ENCODE measurements at regions not wholly inside any gene's neighbourhood (a gene's known extent, or its start where the extent isn't known, plus 50 kb on each side); places are given as distances from the start of the nearest gene placed in this dataset.
"Not testable (repeated sequence)": the region's sequence is repeated elsewhere in the genome, so short reads cannot be mapped to it uniquely, and the experiment has no call there.

- no peak for DNase-seq
- Histone ChIP-seq H2AFZ (ENCODE audit: low read depth) (no peak overlapping the region), H3F3A (replicated peaks; ENCODE audit: insufficient read depth) (no peaks in the 10 kb centered on the region), H3K9ac (no peak overlapping the region), H3K27ac (ENCODE audit: low read depth in 2 of 2, low read length in 1 of 2) (no peak overlapping the region), H3K36me3 (replicated peaks in 1 of 2; ENCODE audit: control insufficient read depth in 1 of 2, insufficient read depth in 2 of 2, low read length in 1 of 2) (no peaks in the 10 kb centered on the region), H3K4me1 (ENCODE audit: control insufficient read depth in 1 of 2, insufficient read depth in 2 of 2, low read depth in 1 of 2, low read length in 1 of 2) (no peaks in the 10 kb centered on the region), H3K9me2 (no peaks in the 10 kb centered on the region), H3K4me3 (ENCODE audit: low read depth in 2 of 2, low read length in 1 of 2) (no peak overlapping the region), H4K20me1 (ENCODE audit: insufficient read depth) (no peaks in the 10 kb centered on the region), H3K27me3 (ENCODE audit: insufficient read depth) (peaks cover 15% of the 10 kb centered on the region; the same call in 1 of the 2 replicates), H3K9me3 (no peaks in the 10 kb centered on the region), H3K4me2 (no peak overlapping the region), H3K79me2 (ENCODE audit: insufficient read depth) (no peaks in the 10 kb centered on the region)
- ChIA-PET POLR2A (no interaction called here), CTCF (no interaction called here)
- WGBS (ENCODE audit: low lambda C conversion rate) = 18% methylated on average over 1 of the region's 1 CpG
- TF ChIP-seq TEAD4 (IDR thresholded peaks at IDR 0.05; ENCODE audit: borderline replicate concordance, insufficient read depth) (no peak), IRF3 (IDR thresholded peaks at IDR 0.05; ENCODE audit: low read depth, low read length) (no peak), RAD21 (IDR thresholded peaks at IDR 0.05; ENCODE audit: low read length) (no peak), ELF1 (IDR thresholded peaks at IDR 0.05) (no peak), GATA2 (CRISPR knock-in tag; IDR thresholded peaks at IDR 0.05) (no peak), REST (IDR thresholded peaks at IDR 0.05; ENCODE audit: low read depth, low read length) (no peak), MEF2A (IDR thresholded peaks at IDR 0.05; ENCODE audit: borderline replicate concordance, low read depth) (no peak), MAX (IDR thresholded peaks at IDR 0.05; ENCODE audit: low read depth) (no peak), RXRA (IDR thresholded peaks at IDR 0.05; ENCODE audit: borderline replicate concordance, low read depth) (no peak), FOXM1 (IDR thresholded peaks at IDR 0.05; ENCODE audit: low read depth) (no peak)
Measured at GRCh38 chr6:148635070-148635743, 111.6 kb upstream of the UST start.

DNA sequence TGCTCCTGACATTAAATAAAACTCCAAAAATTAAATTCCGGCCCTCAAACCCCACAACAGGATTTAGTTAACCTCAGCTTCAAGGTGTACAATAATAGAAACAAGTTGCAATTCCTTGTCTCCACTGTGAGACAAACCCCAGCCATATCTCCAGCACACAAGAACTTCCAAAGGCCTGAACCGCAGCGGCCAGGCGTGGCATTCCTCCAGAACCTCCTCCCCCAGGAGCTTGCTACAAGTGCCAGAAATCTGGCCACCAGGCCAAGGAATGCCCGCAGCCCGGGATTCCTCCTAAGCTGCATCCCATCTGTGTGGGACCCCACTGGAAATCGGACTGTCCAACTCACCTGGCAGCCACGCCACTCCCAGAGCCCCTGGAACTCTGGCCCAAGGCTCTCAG is 105.0 kb upstream of the UST start:
- H3K36me3 ChIP-seq (replicated peaks in 1 of 2; ENCODE audit: control insufficient read depth in 1 of 2, insufficient read depth in 2 of 2, low read length in 1 of 2); H3K4me3 ChIP-seq (ENCODE audit: low read depth in 2 of 2, low read length in 1 of 2); H3K9ac ChIP-seq; H3K79me2 ChIP-seq (ENCODE audit: insufficient read depth); H2AFZ ChIP-seq (ENCODE audit: low read depth); H3K9me3 ChIP-seq; H3K4me1 ChIP-seq (ENCODE audit: control insufficient read depth in 1 of 2, insufficient read depth in 2 of 2, low read depth in 1 of 2, low read length in 1 of 2); H3K9me2 ChIP-seq; H3K27me3 ChIP-seq (ENCODE audit: insufficient read depth); CTCF ChIA-PET; H4K20me1 ChIP-seq (ENCODE audit: insufficient read depth); POLR2A ChIA-PET; H3K27ac ChIP-seq (ENCODE audit: low read depth in 2 of 2, low read length in 1 of 2); H3K4me2 ChIP-seq; DNase-seq; H3F3A ChIP-seq (replicated peaks; ENCODE audit: insufficient read depth): not testable (repeated sequence)
- WGBS (ENCODE audit: low lambda C conversion rate) = 0% methylated on average over 1 of the region's 8 CpGs

- H4K20me1 ChIP-seq (ENCODE audit: insufficient read depth); H3F3A ChIP-seq (replicated peaks; ENCODE audit: insufficient read depth); H3K27ac ChIP-seq (ENCODE audit: low read depth in 2 of 2, low read length in 1 of 2); H3K36me3 ChIP-seq (replicated peaks in 1 of 2; ENCODE audit: control insufficient read depth in 1 of 2, insufficient read depth in 2 of 2, low read length in 1 of 2); H3K9ac ChIP-seq; H3K4me3 ChIP-seq (ENCODE audit: low read depth in 2 of 2, low read length in 1 of 2); H3K9me2 ChIP-seq; CTCF ChIA-PET; H3K4me1 ChIP-seq (ENCODE audit: control insufficient read depth in 1 of 2, insufficient read depth in 2 of 2, low read depth in 1 of 2, low read length in 1 of 2); H3K79me2 ChIP-seq (ENCODE audit: insufficient read depth); POLR2A ChIA-PET; H3K9me3 ChIP-seq; H3K27me3 ChIP-seq (ENCODE audit: insufficient read depth); H3K4me2 ChIP-seq; DNase-seq; H2AFZ ChIP-seq (ENCODE audit: low read depth): not testable (repeated sequence)
- 0% methylated on average over 5 of the region's 5 CpGs for WGBS (ENCODE audit: low lambda C conversion rate)
Measured at GRCh38 chr6:148643208-148643607, 103.6 kb upstream of the UST start.

- H3K36me3 ChIP-seq (replicated peaks in 1 of 2; ENCODE audit: control insufficient read depth in 1 of 2, insufficient read depth in 2 of 2, low read length in 1 of 2); H3K9ac ChIP-seq; H3K27ac ChIP-seq (ENCODE audit: low read depth in 2 of 2, low read length in 1 of 2); H3K27me3 ChIP-seq (ENCODE audit: insufficient read depth); H4K20me1 ChIP-seq (ENCODE audit: insufficient read depth); H3K79me2 ChIP-seq (ENCODE audit: insufficient read depth); H2AFZ ChIP-seq (ENCODE audit: low read depth); H3K9me2 ChIP-seq; H3F3A ChIP-seq (replicated peaks; ENCODE audit: insufficient read depth); H3K4me2 ChIP-seq; POLR2A ChIA-PET; H3K4me3 ChIP-seq (ENCODE audit: low read depth in 2 of 2, low read length in 1 of 2); CTCF ChIA-PET; DNase-seq; H3K4me1 ChIP-seq (ENCODE audit: control insufficient read depth in 1 of 2, insufficient read depth in 2 of 2, low read depth in 1 of 2, low read length in 1 of 2); H3K9me3 ChIP-seq: not testable (repeated sequence)
- WGBS (ENCODE audit: low lambda C conversion rate) = 6% methylated on average over 7 of the region's 7 CpGs
Measured at GRCh38 chr6:148645049-148645448, 101.8 kb upstream of the UST start.
